ENCODE measurements at regions not wholly inside any gene's neighbourhood (a gene's known extent, or its start where the extent isn't known, plus 50 kb on each side); places are given as distances from the start of the nearest gene placed in this dataset.

DNA sequence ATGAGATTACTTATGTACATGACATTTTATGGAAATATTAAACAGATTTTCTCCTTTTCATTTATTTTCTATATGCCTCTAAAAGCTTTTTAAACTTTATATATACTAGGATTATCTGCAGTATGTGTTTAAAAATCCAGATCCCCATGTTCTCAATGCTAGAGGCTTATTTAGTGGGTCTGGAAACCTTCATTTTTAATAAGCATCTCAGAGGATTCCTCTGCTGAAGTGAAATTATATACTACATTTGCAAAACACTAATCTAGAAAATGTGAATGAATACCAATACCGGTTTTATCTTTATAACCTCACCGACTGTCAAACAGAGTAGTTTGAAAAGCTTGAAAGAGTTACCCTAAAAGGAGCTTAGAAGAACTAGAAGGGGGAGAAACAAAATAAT is 863.8 kb upstream of the ZWINT start:
- ATAC-seq: no peak
- FAIRE-seq: no peak

More for the DNA sequence above, 863.8 kb upstream of the ZWINT start:
- no peaks in the 10 kb centered on the region for H3K36me3 ChIP-seq (ENCODE audit: control insufficient read depth in 2 of 2, insufficient read depth in 2 of 2, low read length in 1 of 2)
- RAD21 ChIA-PET (ENCODE audit: unreplicated experiment): no interaction called here
- 55% methylated on average over 2 of the region's 2 CpGs for WGBS (ENCODE audit: insufficient coverage, insufficient replicate concordance, low lambda C conversion rate, missing lambda C conversion rate)
- no peaks in the 10 kb centered on the region for H3K79me2 ChIP-seq (ENCODE audit: control insufficient read depth, insufficient read depth, low read length)
- POLR2A ChIA-PET: no interaction called here
- DNase-seq (ENCODE audit: low read depth, low spot score): no peak
- no peaks in the 10 kb centered on the region for H4K20me1 ChIP-seq (ENCODE audit: control insufficient read depth, insufficient read depth)
- SMC1A ChIA-PET (ENCODE audit: uncharacterized antibody, unreplicated experiment): no interaction called here
- no peak overlapping the region for H3K27ac ChIP-seq (ENCODE audit: control insufficient read depth, insufficient read depth)
- H3K9me3 ChIP-seq (replicated peaks; ENCODE audit: control insufficient read depth, insufficient read depth, low read length): no peaks in the 10 kb centered on the region
- no peak overlapping the region for H3K4me2 ChIP-seq (ENCODE audit: control insufficient read depth, insufficient read depth)
- H3K4me1 ChIP-seq (ENCODE audit: control insufficient read depth, insufficient read depth, low read length): no peaks in the 10 kb centered on the region
- no peak for TF ChIP-seq ZNF24 (IDR thresholded peaks at IDR 0.05)
- TF ChIP-seq, protein P1, sequence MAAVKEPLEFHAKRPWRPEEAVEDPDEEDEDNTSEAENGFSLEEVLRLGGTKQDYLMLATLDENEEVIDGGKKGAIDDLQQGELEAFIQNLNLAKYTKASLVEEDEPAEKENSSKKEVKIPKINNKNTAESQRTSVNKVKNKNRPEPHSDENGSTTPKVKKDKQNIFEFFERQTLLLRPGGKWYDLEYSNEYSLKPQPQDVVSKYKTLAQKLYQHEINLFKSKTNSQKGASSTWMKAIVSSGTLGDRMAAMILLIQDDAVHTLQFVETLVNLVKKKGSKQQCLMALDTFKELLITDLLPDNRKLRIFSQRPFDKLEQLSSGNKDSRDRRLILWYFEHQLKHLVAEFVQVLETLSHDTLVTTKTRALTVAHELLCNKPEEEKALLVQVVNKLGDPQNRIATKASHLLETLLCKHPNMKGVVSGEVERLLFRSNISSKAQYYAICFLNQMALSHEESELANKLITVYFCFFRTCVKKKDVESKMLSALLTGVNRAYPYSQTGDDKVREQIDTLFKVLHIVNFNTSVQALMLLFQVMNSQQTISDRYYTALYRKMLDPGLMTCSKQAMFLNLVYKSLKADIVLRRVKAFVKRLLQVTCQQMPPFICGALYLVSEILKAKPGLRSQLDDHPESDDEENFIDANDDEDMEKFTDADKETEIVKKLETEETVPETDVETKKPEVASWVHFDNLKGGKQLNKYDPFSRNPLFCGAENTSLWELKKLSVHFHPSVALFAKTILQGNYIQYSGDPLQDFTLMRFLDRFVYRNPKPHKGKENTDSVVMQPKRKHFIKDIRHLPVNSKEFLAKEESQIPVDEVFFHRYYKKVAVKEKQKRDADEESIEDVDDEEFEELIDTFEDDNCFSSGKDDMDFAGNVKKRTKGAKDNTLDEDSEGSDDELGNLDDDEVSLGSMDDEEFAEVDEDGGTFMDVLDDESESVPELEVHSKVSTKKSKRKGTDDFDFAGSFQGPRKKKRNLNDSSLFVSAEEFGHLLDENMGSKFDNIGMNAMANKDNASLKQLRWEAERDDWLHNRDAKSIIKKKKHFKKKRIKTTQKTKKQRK (IDR thresholded peaks at IDR 0.05; ENCODE audit: low read depth, low read length): no peak
- TF ChIP-seq, protein P2, sequence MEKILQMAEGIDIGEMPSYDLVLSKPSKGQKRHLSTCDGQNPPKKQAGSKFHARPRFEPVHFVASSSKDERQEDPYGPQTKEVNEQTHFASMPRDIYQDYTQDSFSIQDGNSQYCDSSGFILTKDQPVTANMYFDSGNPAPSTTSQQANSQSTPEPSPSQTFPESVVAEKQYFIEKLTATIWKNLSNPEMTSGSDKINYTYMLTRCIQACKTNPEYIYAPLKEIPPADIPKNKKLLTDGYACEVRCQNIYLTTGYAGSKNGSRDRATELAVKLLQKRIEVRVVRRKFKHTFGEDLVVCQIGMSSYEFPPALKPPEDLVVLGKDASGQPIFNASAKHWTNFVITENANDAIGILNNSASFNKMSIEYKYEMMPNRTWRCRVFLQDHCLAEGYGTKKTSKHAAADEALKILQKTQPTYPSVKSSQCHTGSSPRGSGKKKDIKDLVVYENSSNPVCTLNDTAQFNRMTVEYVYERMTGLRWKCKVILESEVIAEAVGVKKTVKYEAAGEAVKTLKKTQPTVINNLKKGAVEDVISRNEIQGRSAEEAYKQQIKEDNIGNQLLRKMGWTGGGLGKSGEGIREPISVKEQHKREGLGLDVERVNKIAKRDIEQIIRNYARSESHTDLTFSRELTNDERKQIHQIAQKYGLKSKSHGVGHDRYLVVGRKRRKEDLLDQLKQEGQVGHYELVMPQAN (conservative IDR thresholded peaks at IDR 0.05): no peak
- no peak for TF ChIP-seq ZNF207 (IDR thresholded peaks at IDR 0.05; ENCODE audit: borderline replicate concordance)
- TF ChIP-seq, protein P3, sequence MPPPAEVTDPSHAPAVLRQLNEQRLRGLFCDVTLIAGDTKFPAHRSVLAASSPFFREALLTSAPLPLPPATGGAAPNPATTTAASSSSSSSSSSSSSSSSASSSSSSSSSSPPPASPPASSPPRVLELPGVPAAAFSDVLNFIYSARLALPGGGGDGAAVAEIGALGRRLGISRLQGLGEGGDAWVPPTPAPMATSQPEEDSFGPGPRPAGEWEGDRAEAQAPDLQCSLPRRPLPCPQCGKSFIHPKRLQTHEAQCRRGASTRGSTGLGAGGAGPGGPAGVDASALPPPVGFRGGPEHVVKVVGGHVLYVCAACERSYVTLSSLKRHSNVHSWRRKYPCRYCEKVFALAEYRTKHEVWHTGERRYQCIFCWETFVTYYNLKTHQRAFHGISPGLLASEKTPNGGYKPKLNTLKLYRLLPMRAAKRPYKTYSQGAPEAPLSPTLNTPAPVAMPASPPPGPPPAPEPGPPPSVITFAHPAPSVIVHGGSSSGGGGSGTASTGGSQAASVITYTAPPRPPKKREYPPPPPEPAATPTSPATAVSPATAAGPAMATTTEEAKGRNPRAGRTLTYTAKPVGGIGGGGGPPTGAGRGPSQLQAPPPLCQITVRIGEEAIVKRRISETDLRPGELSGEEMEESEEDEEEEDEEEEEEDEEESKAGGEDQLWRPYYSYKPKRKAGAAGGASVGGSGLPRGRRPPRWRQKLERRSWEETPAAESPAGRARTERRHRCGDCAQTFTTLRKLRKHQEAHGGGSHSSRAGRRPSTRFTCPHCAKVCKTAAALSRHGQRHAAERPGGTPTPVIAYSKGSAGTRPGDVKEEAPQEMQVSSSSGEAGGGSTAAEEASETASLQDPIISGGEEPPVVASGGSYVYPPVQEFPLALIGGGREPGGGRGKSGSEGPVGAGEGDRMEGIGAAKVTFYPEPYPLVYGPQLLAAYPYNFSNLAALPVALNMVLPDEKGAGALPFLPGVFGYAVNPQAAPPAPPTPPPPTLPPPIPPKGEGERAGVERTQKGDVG (CRISPR knock-in tag; IDR thresholded peaks at IDR 0.05): no peak
- TF ChIP-seq IKZF2 (IDR thresholded peaks at IDR 0.05): no peak
- H2AFZ ChIP-seq (ENCODE audit: control insufficient read depth, low read depth, low read length): no peak overlapping the region
- no TSS peak for BruUV-seq (replicated peaks)
- H3K9ac ChIP-seq (ENCODE audit: control insufficient read depth, insufficient read depth, low read length): no peak overlapping the region
- in situ Hi-C loops (cut with MboI) (no loop called here), intact Hi-C loops (cut with micrococcal nuclease; ENCODE audit: unreplicated experiment) (no loop called here)
- no peak overlapping the region for H3K4me3 ChIP-seq
- H3K27me3 ChIP-seq (replicated peaks in 1 of 2; ENCODE audit: control insufficient read depth in 2 of 2, insufficient read depth in 2 of 2, low read length in 1 of 2): no peaks in the 10 kb centered on the region
- CTCF ChIA-PET: no interaction called here

All from GM12878 (cell line).